Hematopoietic multipotent progenitor cell treated with erythropoietin and hydrocortisone succinate and interleukin-3 and kit ligand, for 17 days (in vitro differentiated cells): ENCODE measurements at regions not wholly inside any gene's neighbourhood (a gene's known extent, or its start where the extent isn't known, plus 50 kb on each side); places are given as distances from the start of the nearest gene placed in this dataset.

Experiments used
- DNase-seq: peaks from one replicate; pipeline ENCODE4 v3.0.0-alpha.2; 2015; ENCODE audit warnings: low spot score

DNA sequence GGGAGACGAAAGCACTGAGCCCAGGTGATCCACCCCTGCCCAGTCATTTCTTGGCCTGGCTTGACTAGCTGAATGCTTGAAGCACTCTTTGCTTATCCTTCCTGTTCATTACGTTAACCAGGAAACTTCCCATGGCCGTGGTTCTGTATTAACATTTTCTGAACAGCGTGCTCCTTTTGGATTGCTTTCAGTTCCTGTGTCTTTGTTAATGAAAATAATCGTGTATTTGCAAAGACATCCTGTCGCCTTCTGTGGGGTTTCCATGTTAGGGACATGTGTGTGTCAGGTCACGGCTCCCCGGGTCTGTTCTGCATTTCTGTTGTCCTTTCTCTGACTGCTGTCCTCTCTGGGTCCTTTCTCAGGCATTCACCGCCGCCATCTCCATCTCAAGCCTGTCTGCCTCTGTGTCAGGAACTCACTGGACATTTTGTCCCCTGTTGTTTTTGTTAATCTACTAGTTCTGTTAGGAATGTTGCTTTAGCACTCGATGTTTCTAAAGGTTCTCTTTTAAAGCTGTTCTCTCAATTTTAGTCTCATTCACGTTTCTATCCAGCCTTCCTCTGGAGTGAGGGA is 434.1 kb upstream of the HS6ST1 start:
- no peak for DNase-seq

DNA sequence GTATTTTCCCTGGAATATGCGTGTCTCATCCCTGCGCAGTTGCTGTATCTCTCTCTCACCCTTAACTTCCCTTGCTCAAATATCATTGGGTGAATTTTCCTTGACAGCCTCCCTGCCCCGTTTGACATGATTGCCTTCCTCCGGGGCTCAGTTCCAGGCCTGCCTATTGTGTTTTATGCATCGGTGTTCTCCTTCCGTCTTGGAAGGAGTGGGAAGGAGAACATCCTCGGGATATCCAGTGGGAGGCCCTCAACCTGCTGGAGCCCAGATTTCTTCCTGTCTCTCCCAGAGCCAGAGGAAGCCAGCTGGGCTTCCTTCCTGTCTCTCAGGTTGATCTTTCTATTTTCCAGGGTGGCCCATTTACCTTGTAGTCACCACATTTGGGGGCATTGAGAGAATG is 434.7 kb upstream of the HS6ST1 start:
- DNase-seq, result no peak

DNA sequence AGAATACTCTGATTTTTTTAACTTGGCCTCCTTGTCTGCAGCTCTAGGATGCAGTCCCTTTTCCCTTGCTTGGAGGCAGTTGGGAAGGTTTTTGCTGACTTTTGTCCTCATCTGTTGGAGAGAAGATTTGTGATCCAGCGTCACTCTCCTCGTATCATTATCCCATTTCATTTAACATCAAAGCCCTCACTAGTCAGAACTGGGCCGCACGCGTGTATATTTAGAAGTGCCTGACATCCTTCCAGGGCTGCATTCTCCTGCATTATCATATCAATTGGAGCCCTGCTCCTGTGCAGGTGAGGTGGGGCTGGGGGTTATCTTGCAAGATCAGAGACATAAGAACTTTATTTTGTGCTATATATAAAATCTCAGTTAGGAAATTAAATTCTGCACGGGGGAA is 435.1 kb upstream of the HS6ST1 start:
- DNase-seq, result no peak

DNA sequence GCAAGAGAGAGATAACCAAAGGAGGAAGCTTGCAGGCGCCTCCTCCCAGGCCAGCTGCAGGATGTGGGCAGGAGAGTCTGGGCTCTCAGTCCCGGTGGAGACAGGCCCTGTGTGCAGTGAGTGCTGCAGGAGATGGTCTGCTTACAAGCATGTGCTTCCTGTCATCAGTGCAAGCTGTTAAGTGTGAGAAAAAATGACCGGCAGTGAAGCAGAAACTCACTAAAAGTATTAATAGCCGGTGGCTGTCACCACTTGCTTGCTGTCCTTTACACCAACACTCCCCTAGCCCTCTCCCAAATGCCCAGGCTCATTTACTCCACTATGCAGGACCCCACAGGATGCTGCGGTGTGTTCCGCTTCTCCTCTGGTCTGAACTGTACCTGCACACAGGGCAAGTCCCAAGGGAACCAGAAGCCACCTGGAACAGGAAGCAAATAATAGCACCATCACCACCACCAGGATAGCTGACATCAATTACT is 435.6 kb upstream of the HS6ST1 start:
- DNase-seq, result no peak

DNA sequence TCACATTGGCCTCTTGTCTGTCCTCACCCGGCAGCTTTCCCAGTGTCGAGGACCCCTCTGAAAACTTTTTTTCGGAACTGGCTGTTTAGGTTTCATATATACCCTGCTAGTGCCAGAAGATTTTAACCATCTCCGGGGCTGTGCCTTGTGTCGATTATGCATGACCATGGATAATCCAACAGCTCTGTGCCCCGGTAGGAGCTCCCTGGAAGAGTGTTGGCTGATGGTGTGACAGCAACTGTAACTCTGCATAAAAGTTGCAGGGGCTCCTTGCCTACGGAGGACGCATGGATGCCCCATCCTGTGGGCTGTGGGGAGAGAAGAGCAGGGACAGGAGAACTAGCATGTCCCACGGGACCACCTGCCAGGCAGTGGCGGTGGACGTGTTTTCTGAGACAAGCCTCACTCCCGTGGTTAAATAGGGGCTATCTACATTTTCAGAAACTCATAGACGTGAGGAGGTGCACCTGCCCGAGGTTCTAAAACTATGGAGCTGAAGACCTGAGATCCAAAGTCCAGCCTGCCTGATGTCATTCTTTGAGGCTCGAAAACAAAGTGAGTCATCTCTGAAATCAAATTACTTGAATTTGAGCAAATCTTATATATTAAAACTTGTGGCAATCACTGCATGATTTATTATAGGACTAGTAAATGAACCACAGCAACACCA is 437.2 kb upstream of the HS6ST1 start:
- DNase-seq, result no peak

DNA sequence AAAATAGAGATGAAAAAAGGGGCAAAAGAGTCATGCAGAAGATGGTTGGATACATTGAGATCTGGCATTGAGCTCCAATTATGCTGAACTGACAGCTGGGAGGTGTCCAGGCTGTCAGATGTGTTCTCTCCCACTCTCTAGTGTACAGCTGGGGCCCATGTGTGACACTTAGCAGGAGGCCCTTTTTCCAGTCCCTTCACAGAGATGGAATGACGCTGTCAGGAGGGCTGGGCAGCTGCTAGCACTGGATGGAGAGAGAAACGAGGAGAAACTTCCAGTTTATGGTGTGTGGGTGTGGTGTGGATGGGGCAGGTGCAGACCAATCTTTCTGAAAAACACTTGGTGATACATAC is 437.7 kb upstream of the HS6ST1 start:
- DNase-seq, result no peak

DNA sequence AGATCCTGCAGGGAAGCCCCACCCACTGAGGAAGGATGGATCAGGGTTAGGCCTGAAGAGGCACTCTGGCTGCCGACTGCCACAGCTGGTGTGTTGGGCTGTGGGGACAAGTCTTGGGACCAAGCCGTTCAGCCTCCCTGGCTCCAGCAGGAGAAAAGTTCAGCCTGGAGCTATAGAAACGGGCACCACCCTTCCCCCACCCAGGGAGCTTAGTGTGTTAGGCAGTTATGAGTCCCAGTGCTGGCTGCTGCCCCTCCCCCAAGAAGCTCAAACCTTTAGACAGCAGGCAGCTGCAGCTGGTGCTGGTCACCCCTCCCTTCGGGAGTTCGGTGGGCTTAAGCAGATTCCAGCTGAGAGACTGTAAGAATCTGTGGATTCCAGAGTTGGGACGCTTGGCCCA is 447.1 kb upstream of the HS6ST1 start:
- no peak for DNase-seq

DNA sequence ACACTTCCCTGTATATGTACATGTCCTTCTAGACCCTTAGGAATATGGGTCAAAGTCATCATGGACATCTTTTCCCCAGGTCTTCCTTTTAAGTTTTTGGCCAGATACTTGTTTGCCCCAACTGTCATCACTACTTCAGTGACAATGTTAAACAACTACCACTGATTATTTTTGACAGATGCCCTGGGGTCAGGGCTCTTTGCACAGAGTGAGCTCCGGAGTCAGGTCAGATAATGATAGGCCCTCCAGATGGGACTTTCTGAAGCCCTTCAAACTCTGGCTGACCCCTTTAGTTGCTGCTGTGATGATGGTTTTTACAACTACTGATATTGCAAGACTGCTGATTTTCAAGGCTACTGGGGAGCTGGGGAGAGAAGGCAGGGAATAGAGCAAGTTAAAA is 449.4 kb upstream of the HS6ST1 start:
- DNase-seq, result no peak

DNA sequence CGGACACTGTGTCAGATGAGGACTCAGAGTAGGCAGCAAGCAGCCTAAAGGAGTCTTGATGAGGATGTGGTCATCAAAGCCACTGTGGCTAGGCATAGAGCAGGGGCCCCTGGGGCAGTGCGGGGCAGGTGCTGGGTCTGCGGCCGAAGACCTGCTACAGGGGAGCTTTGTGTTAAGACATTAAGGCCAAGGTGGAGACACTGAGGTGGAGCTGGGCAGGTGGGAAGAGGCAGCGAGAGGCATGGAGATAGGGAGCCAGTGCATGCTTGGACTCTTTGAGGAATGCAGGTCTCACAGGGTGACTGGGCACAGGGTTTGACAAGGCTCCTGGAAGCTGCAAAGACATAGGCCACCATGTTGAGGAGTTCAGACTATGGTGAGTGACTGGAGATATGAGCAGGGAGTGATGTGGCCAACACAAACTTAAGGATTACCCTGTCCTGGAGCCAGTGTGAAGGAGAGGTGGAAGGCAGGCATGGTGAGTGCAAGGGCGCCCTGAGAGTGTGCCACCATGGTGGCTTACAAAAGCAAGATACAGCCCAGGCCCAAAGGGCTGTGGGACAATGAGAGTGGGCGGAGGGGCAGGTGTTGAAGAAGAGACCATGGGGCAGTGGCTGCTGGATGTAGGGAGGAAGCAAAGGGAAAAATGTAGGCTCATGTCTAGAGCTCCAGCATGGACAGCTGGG is 450.9 kb upstream of the HS6ST1 start:
- DNase-seq, result no peak

DNA sequence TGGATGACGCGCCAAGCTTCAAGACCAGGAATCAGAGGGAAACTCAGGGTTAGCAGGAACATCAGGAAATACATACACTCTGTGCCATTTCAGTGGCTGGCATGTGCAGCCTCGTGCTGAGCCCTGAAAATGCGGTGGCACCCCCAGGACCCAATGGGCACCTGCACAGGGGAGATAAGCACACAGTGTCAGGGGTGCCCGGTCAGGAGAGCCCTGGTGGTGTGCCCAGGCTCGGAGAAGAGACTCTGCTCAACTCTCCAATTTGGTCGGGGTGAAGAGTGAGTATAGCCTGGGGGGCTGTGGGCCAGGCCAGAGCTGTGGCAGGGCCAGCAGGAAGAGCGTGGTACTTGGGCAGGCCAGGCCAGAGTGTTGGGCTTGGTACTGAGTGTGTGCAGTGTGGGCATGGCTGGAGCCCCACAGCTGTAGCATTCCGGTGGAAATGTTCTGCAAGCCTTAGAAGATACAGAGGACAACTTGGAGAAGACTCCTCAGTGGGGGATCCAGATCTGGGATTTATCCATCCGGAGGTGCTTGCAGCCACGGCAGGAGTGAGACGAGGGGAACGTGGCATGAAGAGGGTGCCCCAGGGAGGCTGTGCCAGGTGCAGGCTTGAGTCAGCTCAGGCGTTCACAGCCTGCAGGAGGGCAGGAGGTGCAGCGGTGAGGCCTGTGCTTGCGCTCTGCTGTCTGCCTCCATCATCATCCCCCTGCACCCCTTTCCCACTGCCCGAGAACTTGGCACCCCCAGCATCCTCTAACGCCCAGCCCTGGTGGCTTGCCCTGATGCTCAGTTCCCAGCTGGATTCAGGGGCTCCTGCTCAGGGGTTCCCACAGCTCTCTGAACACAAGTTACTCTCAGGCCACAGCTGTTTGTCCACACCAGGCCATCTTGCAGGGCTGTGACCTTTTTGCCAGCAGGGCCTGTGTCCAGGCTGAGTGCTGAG is 451.7 kb upstream of the HS6ST1 start:
- no peak for DNase-seq

DNA sequence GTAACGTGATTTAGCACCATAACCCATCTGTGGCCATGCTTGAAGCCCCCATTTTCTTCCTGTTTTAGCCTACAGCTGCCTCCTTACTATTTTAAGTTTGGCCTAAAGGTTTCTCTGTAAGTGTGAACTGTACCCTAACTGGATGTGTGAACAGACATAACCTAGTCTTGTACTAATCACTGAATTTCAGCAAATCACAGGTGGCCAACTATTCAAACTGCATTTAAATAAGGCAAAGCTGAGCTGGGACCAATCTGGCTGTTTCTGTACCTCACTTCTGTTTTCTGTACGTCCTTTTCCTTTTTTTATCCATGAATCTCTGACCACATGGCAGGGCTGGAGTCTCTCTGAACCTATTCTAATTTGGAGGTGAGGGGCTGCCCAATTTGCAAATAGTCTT is 452.7 kb upstream of the HS6ST1 start:
- DNase-seq, result no peak

DNA sequence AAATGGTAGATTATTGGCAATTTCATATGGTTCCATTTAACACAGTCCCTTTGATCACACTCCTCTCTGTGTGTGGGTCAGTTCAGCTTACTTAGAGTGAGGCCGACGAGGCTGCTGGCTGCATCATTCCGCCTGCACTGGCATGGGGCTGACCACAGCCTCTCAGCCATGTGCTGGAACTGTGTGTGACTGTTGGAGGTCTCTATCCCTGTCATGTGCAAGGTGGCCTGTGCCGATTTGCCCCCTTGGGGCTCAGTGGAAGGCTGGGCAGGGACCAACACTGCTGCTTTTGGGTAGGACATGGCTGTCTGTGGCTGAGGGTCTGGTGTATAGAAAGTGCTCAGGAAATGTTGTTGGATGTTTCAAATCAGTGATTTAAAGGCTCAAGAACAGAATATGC is 454.0 kb upstream of the HS6ST1 start:
- no peak for DNase-seq

DNA sequence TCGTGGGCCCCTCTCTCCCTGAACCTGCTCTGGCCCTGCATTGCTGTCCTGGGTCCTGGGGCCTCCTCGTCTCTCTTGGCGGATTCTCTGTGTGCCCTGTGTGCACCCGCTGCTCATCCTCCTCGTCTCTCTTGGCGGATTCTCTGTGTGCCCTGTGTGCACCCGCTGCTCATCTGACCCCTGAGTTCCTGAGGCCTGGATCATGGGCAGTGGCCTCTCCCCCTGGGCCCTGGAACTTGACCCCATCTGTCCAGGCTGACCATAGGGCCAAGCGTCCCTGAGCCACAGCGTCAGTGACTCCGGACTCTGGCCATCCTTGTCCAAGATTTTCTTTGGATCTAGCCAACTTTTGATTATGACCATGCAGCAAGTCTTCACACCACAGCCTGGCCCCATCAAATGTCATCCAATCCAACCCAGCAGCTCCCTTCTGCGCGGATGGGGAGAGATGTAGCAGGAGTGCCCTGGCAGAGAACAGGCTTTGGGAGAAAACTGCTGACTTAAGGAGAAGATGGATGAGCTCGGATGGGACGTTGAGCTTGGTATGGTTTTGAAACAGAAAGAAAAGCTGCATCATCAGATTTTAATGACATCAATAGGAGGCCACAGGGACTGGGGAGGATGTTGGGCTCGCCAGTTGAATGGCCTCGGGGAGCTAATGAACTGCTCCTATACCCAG is 455.1 kb upstream of the HS6ST1 start:
- DNase-seq, result no peak

DNA sequence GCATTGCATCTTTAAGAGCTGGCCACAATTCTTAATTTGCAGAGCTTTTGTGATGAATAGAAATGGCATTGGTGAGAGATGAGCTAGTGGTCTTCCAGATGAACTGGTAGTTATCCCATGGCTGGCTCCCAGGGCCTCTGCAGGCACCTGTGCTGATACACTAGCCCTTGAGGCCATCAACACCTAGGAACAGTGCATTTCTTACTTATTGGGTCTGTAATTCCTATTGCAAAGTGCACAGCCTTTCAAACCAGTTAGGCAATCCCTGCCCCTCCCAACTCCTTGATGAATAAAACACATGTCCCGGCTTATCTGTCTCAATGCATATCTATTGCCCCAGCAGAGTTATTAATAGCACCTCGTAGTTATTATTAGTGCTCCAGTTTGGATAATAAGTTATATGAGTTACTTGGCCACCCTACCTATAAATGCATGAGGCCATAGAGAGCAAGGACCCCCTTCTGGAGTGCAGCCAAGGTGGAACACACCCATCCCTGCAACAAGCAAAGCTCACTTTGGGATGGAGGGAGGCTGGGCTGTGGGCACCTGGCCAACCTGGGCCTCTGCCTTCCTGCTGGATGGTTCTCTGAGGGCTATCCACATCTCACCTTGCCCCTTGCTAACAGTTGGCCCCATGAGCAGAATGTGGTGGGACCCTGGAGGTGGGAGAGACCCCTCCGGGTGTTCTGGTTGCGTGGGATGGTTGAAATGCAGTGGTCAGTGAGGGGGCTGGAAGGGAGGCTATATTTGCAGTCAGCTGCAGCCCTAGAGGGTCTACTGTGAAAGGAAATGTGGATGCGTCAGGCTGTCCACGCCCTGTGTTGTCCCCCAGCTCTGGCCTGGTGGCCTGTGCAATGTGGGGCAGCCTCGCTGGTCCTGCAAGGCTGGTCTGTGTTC is 455.9 kb upstream of the HS6ST1 start:
- DNase-seq, result no peak

DNA sequence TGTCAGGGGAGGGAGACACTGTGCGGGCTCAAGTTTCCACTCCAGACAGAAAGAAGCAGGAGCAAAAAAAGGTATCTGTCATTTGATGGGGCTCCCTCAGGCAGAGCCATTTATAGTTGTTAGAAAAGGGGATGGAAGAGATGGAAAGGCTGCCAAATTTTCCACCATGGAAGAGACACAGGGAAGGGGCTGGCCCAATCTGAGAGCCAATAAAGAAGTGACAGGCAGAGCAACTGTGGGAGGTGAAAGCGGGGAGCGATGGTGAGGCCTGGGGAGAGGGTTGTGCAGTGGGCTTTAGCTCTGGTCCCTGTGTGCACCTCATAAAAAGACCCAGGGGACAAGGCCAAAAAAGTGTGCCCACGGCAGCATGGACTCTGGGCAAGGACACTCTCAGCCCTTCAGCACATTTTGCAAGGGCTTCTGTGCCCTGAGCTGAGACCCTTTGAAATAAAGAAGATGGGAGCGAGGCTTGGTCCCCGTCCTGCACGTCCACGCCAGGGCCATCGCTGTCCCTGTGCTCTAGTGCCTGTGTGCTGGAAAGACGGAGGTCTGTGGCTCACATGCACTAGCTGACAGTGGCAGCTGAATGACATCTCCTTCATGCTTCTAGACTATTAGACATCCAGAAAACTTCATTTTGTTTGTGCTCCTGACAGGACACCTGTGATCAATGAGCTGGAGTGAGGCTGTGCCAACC is 456.7 kb upstream of the HS6ST1 start:
- DNase-seq, result no peak

DNA sequence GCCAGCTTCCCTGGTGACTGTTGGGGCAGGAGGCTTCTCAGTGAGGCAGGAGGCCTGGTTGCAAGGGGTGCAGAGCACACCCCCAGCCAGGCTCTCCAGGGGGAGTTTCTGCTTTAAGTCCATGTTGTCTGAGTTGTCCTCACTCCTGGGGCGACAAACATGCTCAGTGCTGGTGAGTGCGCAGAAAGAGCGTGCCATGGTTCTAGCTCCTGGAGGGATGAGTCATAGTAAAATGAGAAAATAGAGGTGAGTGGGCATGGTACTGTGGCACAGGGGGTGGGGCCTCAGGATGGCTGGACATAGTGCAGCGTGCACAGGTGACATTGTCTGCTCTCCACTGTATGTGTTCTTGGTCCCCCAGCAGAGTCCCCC is 457.2 kb upstream of the HS6ST1 start:
- DNase-seq, result no peak

DNA sequence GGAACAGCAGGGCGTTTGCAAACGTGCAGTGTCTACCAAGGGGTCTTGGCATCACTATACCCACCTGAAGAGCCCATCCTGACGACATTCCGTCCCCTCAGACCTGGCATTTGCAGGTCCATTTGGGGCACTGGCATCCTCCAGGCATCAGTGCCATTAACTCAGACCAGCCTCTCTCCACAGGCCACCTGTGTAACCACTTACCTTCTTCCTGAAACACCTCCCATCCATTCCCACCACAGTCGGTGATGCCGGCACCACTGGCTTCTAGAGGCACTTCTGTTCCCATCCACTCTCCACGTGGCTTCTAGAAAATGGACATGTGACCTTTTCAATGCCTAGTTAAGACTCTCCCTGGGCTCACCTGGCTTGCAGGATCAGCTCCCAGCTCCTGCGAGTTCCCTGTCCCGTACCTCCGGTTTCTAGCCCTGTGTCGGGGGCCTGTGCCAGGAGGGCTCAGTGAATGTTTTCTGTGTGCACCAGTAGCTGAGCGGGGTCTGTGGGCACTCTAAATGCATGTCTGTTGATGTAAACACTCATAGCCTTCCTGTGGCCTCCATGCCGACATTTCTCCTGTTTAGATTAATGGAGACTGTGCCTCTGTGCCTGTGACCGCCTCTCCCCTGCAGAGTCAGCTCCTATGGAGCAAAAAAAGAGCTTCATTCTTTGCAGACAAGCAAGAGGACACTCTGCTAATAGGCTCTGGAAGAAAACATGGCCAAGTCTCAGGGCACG is 458.0 kb upstream of the HS6ST1 start:
- DNase-seq, result no peak

DNA sequence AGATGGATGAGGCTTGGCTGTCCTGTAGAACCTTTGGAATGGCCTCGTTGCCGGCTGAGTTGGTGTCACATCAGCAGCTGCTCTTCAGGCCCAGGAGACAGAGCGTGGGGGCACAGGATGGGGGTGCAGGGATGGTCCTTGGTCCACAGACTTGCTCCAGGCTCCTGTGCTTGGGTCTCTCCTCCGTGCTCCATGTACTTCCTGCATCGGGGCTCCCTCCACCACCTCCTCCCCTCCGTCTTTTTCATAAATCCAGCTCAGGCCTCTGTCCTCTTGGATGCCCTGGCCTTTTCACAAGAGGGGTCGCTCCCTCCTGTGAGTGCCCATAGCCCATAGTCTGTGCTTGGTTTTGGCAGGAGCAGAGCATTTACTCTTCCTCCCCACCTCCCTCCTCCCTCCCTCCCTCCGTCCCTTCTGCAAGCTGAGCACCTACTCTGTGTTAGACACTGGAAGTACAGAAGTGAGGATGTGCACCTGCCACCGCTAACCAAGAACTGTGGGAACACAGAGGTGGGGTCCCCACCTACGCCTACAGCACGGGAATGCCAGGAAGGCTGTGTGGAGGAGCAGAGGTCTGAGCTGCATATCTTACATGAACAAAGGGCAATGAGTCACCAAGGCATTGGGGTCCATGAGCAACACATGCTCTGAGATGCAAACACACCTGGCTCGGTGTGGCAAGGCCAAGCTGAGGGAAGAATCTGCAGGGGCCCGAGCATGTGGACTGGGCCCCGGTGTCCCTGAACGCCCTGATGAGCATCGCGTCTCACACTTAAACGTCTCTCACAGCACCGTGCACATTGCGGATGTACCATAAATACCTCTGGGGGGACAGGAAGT is 458.7 kb upstream of the HS6ST1 start:
- no peak for DNase-seq

DNA sequence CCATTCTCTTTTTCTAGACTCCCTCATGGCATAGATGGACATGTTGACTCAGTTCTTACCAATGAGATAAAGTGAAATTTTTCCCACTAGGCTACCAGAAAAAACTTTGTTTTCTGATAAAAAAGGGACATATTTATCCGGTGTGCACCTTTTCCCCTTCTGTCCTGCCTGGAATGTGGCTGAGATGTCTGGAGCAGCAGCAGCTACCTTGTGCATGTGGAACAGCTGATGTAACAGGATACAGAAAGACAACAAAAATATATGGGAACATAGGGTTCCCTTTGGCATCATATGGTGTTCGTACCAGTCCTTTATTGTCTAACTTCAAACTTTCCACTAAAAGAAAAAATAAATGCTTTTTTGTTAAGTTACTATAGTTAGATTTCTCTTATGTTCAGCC is 460.2 kb upstream of the HS6ST1 start:
- DNase-seq, result no peak
